PFSK-1 (cell line): ENCODE measurements at regions not wholly inside any gene's neighbourhood (a gene's known extent, or its start where the extent isn't known, plus 50 kb on each side); places are given as distances from the start of the nearest gene placed in this dataset.

Experiments used
- FOXP2 ChIP-seq: optimal IDR thresholded peaks from 2 replicates; pipeline ENCODE3; 2011; ENCODE audit warnings: borderline replicate concordance, control low read depth, inconsistent platforms; ENCODE audit not compliant: insufficient read depth; ENCODE audit errors: extremely low read length, extremely low read depth
- POLR2AphosphoS5 ChIP-seq: IDR thresholded peaks from 2 replicates; pipeline ENCODE4 v1.6.1; 2012; ENCODE audit warnings: low read depth, mild to moderate bottlenecking, control low read depth, low read length, moderate library complexity
- SIN3A ChIP-seq: IDR thresholded peaks from 2 replicates; pipeline ENCODE4 v1.6.1; 2012; ENCODE audit warnings: mild to moderate bottlenecking, low read length, moderate library complexity, borderline replicate concordance; ENCODE audit not compliant: insufficient read depth
- TAF1 ChIP-seq: IDR thresholded peaks from 2 replicates; pipeline ENCODE4 v1.6.1; 2012; ENCODE audit warnings: low read length, control low read depth, borderline replicate concordance; ENCODE audit not compliant: insufficient read depth
- TF ChIP-seq, protein P1 (sequence below), 2 experiments: IDR thresholded peaks; 2 replicates each; pipeline versions ENCODE4 v1.6.1 to v1.8.0; 2011 to 2012; ENCODE audit warnings: low read depth in 2 of 2, low read length in 2 of 2, control low read depth in 1 of 2, inconsistent platforms in 1 of 2, mild to moderate bottlenecking in 1 of 2, moderate library complexity in 1 of 2; ENCODE audit not compliant: insufficient read depth in 1 of 2

DNA sequence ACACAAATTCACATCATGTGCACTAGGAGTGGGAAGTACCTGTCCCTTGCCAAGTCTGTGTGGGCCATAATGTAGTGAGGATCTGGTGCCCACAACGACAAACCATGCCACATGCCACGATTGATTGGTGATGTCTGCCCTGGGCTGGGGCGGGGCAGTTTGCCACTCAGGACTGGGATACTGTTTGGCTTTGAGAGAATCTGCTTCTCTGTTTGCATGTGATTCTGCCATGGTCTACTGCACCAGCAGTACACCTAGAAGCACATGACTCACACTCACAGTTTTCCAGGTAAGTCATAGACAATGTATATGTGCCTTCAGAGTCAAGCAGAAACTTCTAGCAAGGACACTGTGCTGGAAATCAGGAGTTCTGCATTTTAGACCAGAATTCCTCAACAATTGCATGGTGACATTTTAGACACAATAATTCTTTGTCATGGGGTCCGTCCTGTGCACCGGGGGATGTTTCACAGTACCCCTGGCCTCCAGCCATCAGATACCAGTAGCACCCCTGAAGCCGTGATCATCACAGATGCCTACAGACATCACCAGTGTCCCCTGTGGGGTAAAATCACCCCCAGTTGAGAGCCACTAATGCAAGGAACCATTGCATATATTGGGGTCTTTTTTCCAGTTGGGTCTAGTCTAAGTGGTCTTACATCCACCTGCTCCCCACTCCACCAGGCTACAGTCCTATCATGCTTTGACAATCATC lies 278.3 kb downstream of the EIPR1 start:
- TF ChIP-seq POLR2AphosphoS5 = no peak
- TF ChIP-seq, protein P1, sequence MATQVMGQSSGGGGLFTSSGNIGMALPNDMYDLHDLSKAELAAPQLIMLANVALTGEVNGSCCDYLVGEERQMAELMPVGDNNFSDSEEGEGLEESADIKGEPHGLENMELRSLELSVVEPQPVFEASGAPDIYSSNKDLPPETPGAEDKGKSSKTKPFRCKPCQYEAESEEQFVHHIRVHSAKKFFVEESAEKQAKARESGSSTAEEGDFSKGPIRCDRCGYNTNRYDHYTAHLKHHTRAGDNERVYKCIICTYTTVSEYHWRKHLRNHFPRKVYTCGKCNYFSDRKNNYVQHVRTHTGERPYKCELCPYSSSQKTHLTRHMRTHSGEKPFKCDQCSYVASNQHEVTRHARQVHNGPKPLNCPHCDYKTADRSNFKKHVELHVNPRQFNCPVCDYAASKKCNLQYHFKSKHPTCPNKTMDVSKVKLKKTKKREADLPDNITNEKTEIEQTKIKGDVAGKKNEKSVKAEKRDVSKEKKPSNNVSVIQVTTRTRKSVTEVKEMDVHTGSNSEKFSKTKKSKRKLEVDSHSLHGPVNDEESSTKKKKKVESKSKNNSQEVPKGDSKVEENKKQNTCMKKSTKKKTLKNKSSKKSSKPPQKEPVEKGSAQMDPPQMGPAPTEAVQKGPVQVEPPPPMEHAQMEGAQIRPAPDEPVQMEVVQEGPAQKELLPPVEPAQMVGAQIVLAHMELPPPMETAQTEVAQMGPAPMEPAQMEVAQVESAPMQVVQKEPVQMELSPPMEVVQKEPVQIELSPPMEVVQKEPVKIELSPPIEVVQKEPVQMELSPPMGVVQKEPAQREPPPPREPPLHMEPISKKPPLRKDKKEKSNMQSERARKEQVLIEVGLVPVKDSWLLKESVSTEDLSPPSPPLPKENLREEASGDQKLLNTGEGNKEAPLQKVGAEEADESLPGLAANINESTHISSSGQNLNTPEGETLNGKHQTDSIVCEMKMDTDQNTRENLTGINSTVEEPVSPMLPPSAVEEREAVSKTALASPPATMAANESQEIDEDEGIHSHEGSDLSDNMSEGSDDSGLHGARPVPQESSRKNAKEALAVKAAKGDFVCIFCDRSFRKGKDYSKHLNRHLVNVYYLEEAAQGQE (IDR thresholded peaks at IDR 0.05; ENCODE audit: insufficient read depth in 1 of 2, low read depth in 2 of 2, low read length in 2 of 2) = no peak
- TF ChIP-seq FOXP2 = no peak
- TF ChIP-seq TAF1 = no peak
- TF ChIP-seq SIN3A = no peak

DNA sequence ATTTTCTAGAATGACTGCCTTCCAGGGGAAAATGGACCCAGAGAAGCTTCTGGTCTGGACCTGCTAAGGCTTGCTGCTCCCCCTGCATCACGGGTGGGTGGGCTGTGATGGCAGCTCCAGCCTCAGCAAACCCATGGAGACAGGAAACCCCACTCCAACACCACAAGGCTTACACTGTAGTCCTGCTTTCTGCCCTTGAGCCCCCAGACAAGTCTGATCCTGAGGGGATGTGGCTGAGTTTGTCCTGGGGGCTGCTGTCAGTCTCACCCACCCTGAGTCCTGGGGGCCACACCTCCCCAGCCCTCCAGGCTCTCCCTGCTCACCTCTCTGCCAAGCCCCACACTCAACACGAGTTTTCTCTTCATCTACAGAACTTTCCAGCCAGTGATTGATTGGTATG lies 279.4 kb downstream of the EIPR1 start:
- no peak for TF ChIP-seq SIN3A
- TF ChIP-seq, protein P1 (IDR thresholded peaks at IDR 0.05; ENCODE audit: insufficient read depth in 1 of 2, low read depth in 2 of 2, low read length in 2 of 2) = no peak

DNA sequence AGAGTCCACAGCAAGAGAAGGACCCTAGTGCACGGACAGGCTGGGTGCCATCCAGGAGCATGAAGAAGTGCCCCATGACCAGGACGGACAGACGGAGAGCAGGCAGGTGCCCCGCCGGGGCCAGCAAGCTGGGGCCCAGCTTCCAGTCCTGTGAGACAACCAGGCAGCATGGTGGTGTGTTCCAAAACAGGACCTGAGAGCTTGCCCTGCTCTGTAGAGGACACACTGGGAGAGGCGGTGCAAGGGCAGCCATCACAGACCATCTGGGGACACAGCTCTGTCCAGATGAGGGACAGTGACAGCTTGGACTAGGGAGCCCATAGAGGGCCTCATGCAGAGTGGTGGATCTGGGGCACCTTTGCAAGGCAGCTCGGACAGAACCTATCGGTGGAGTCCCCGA lies 279.8 kb downstream of the EIPR1 start:
- no peak for TF ChIP-seq TAF1
- no peak for TF ChIP-seq FOXP2
- TF ChIP-seq POLR2AphosphoS5 = no peak
- TF ChIP-seq, protein P1 (IDR thresholded peaks at IDR 0.05; ENCODE audit: insufficient read depth in 1 of 2, low read depth in 2 of 2, low read length in 2 of 2) = no peak
- TF ChIP-seq SIN3A = no peak

DNA sequence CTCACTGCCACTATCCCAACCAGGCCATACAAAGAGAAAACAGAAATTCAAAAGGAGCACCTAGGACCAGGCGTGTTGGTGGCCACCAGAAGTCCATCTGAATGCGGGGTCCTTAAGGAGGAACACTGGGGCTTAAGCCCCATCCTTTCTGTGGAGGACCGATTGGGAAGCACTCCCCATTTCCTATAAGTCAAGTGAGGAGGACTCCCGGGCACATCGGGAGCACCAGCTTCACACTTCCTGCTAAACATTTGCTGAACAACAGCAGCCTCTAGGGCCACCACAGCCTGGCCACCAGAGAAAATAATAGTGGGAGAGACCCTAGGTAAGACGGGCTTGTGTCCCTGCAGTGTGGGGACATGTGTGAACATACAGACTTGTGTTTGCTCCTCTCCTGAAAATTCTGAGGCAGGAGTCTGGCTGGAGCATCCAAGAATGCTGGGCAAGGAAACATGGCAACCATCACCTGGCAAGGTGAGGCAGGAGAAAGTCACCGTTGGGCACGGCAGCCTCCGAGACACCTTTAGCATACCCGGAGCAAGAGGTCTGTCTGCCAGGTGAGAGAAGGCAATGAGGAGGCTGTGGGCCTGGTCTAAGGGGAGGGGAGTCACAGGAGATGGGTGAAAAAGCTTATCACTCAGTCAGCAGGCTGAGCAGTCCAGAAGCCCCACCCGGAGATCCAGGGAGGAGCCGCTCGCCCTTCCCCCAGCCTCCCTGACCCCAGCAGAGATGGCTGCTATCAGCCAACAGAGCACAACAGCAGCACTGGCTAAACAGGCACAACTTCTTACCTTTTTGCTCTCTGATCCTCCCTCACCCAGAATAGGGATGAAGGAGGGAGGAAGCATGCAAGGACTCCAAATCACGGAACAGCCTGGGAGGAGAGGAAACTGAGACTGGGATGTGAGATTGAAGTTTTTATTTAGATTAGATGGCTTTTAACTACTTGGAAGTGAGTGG lies 282.3 kb downstream of the EIPR1 start:
- TF ChIP-seq, protein P1 (IDR thresholded peaks at IDR 0.05; ENCODE audit: insufficient read depth in 1 of 2, low read depth in 2 of 2, low read length in 2 of 2) = no peak
- TF ChIP-seq POLR2AphosphoS5 = no peak
- TF ChIP-seq FOXP2 = no peak
- TF ChIP-seq TAF1 = no peak
- no peak for TF ChIP-seq SIN3A
